CD8-positive, alpha-beta memory T cell (primary cell): ENCODE measurements at regions not wholly inside any gene's neighbourhood (a gene's known extent, or its start where the extent isn't known, plus 50 kb on each side); places are given as distances from the start of the nearest gene placed in this dataset.

Experiments used
- CTCF ChIA-PET: fragments of 350-600 bp; sonication (Branson Sonifier 250); formaldehyde crosslinking; loops from one replicate; lab custom pipeline; 2021; ENCODE audit warnings: antibody characterized with exemption; lab: Charles Lee
- POLR2A ChIA-PET: fragments of 350-600 bp; sonication (Branson Sonifier 250); formaldehyde crosslinking; loops from one replicate; lab custom pipeline; 2021; ENCODE audit warnings: antibody characterized with exemption; lab: Charles Lee
- DNase-seq, 5 donors: peaks; one replicate each; pipeline versions ENCODE4 v3.0.0 to v3.0.0-alpha.2; 2020 to 2022; ENCODE audit warnings: mixed read lengths in 1 of 5
- H3K27ac ChIP-seq: one replicate; pipeline ENCODE4 v1.7.0; 2013; ENCODE audit warnings: low read depth, mild to moderate bottlenecking, low read length, moderate library complexity
- H3K27me3 ChIP-seq: 2 replicates; pipeline ENCODE4 v1.7.0; 2013; ENCODE audit warnings: low read length, mild to moderate bottlenecking; ENCODE audit not compliant: insufficient read depth, poor library complexity, severe bottlenecking
- H3K36me3 ChIP-seq: 2 replicates; pipeline ENCODE4 v1.7.0; 2013; ENCODE audit warnings: mild to moderate bottlenecking, low read length, moderate library complexity; ENCODE audit not compliant: insufficient read depth
- H3K4me1 ChIP-seq: 2 replicates; pipeline ENCODE4 v1.7.0; 2013; ENCODE audit warnings: mild to moderate bottlenecking, low read length, moderate library complexity; ENCODE audit not compliant: insufficient read depth
- H3K4me3 ChIP-seq: 2 replicates; pipeline ENCODE4 v1.7.0; 2013; ENCODE audit warnings: mild to moderate bottlenecking, low read length
- H3K9me3 ChIP-seq: 2 replicates; pipeline ENCODE4 v1.7.0; 2013; ENCODE audit warnings: mild to moderate bottlenecking, low read length
- H3K27ac Mint-ChIP-seq, 8 donors: one replicate each; pipeline ENCODE4 v1.8.0; 2020 to 2021; ENCODE audit warnings: mixed read lengths in 8 of 8, mild to moderate bottlenecking in 6 of 8, inconsistent platforms in 3 of 8, moderate library complexity in 3 of 8
- H3K27me3 Mint-ChIP-seq, 2 donors: one replicate each; pipeline ENCODE4 v1.8.0; 2020 to 2021; ENCODE audit warnings: mixed read lengths in 2 of 2, mild to moderate bottlenecking in 1 of 2, moderate library complexity in 1 of 2
- H3K36me3 Mint-ChIP-seq, 3 donors: one replicate each; pipeline ENCODE4 v1.8.0; 2020 to 2021; ENCODE audit warnings: mixed read lengths in 3 of 3, inconsistent platforms in 1 of 3, mild to moderate bottlenecking in 1 of 3
- H3K4me1 Mint-ChIP-seq, 3 donors: one replicate each; pipeline ENCODE4 v1.8.0; 2020 to 2021; ENCODE audit warnings: mixed read lengths in 3 of 3, inconsistent platforms in 1 of 3, mild to moderate bottlenecking in 1 of 3
- H3K4me3 Mint-ChIP-seq, 7 donors: one replicate each; pipeline ENCODE4 v1.8.0; 2020 to 2021; ENCODE audit warnings: mixed read lengths in 7 of 7, mild to moderate bottlenecking in 6 of 7, moderate library complexity in 4 of 7, inconsistent platforms in 2 of 7
- H3K9me3 Mint-ChIP-seq, 5 donors: one replicate each; pipeline ENCODE4 v1.8.0; 2020 to 2022; ENCODE audit warnings: mixed read lengths in 5 of 5, mild to moderate bottlenecking in 3 of 5, moderate library complexity in 2 of 5, inconsistent platforms in 1 of 5

DNA sequence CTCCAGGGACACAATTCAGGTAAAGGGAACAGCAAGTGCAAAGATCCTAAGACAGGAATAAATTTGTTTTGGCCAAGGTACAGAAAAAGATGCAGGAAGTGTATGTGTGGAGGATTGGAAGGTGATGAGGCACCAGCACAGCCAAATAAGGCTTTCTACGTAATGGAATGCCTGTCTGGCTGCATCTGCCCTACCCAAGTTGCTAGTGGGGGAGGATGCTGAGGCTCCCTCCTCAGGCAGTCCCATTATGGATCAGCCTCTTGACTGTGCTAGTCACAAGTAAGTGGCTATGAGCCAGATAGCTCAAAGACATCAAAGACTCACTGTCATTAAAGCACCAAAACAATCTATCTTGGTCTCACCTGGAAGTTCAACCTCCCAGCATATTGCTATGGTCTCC lies 300.9 kb upstream of the FAT4 start:
- Mint-ChIP-seq H3K27ac (no peak overlapping the region), H3K4me3 (no peak overlapping the region), H3K9me3 (peaks cover 0 to 9% (median 3%) of the 10 kb centered on the region in 5 donors), H3K27me3 (peaks cover 0 to 2% of the 10 kb centered on the region in 2 donors), H3K4me1 (no peaks in the 10 kb centered on the region), H3K36me3 (no peaks in the 10 kb centered on the region)
- H3K9me3 ChIP-seq: no peaks in the 10 kb centered on the region
- ChIA-PET POLR2A (no interaction called here), CTCF (no interaction called here)
- DNase-seq: no peak
- no peak overlapping the region for H3K4me3 ChIP-seq
- H3K27me3 ChIP-seq: no peaks in the 10 kb centered on the region
- H3K36me3 ChIP-seq: no peaks in the 10 kb centered on the region
- no peaks in the 10 kb centered on the region for H3K4me1 ChIP-seq
- no peak overlapping the region for H3K27ac ChIP-seq

DNA sequence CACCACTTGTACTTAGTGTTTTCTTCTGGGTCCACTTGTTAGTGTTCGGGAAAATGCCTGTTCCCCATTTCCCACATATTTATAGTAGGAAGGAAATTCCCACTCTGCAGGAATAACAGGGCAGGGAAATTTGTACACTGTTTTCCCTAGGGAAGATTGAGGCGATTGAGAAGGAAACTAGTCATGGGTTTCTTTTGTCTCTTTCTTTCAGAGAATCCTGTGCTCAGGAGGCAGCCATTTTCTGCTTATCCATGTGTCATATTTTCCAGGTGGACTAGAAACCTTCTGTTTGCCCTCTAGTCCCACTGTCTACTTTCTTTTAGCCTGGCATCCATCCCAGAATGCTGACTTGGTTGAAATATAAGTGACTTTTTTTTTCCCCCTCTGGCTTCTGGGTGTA lies 299.1 kb upstream of the ANKRD50 start:
- Histone ChIP-seq H3K36me3 (no peaks in the 10 kb centered on the region), H3K4me3 (no peak overlapping the region), H3K4me1 (no peaks in the 10 kb centered on the region), H3K27ac (no peak overlapping the region), H3K9me3 (no peaks in the 10 kb centered on the region), H3K27me3 (no peaks in the 10 kb centered on the region)
- no peaks in the 10 kb centered on the region for H3K36me3 Mint-ChIP-seq
- DNase-seq: no peak
- H3K4me1 Mint-ChIP-seq: no peaks in the 10 kb centered on the region
- H3K27ac Mint-ChIP-seq: no peak overlapping the region
- H3K9me3 Mint-ChIP-seq: peaks cover 0 to 12% (median 5%) of the 10 kb centered on the region in 5 donors
- peaks cover 0 to 2% of the 10 kb centered on the region in 2 donors for H3K27me3 Mint-ChIP-seq
- no peak overlapping the region for H3K4me3 Mint-ChIP-seq
- CTCF ChIA-PET: no interaction called here
- POLR2A ChIA-PET: no interaction called here

DNA sequence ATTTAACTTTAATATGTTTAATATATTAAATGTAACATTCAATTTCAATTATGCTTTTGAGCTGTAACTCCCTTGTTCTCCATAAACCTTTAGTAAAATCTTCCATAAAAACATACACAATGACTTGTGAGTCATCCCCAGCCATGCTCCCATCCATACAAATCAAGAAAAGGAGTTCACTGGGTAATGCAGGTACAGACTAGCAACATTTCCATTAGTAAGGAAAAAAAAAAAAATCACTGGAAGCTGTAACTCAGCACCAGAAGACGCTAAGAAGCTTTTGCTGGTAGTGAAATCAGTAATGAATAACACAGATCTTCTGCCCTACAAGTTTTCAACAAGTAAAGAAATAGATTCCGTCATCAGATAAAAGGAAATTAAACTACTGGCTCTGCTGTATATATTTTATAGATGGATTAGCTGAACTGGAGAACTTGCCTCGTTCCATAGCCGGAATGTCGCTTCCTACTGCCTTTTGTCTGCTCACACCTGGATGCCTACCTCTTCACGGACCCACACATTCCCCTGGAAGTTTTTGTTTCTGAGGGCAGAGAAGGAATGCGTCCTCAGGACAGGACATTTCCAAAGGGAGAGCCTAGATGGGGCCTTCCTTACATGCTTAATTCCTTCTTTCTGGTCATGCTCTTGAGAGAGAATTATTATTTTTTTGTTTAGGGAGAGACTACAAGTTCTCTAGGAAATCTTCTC lies 298.4 kb upstream of the ANKRD50 start:
- H3K4me1 ChIP-seq: no peaks in the 10 kb centered on the region
- no peaks in the 10 kb centered on the region for H3K27me3 ChIP-seq
- peaks cover 0 to 2% of the 10 kb centered on the region in 2 donors for H3K27me3 Mint-ChIP-seq
- H3K9me3 ChIP-seq: no peaks in the 10 kb centered on the region
- DNase-seq: no peak
- peaks cover 0 to 17% (median 7%) of the 10 kb centered on the region in 5 donors for H3K9me3 Mint-ChIP-seq
- no peak overlapping the region for H3K4me3 ChIP-seq
- CTCF ChIA-PET: no interaction called here
- H3K27ac ChIP-seq: no peak overlapping the region
- POLR2A ChIA-PET: no interaction called here
- H3K36me3 ChIP-seq: no peaks in the 10 kb centered on the region
- no peaks in the 10 kb centered on the region for H3K36me3 Mint-ChIP-seq
- peak overlapping the region in 1 of 7 donors; percentile 11 for H3K4me3 Mint-ChIP-seq
- no peak overlapping the region for H3K27ac Mint-ChIP-seq
- no peaks in the 10 kb centered on the region for H3K4me1 Mint-ChIP-seq

DNA sequence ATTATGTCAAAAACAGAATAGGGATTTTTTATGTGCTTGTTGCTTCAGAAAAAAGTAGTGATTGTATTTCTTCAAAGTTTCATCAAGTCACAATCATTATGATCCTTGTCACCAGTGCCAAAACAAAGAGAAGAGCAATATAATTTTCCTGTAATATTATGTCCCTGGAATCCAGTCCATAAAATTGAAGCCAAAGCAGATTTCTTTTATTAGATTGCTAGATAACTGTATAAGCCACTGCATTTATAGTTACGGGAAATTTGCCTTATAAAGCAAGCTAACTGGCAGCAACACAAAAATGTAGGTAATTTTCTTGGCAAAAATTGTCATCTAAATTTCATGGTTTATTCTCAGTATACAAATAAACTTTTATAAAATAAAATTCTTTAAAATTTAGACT lies 296.1 kb upstream of the ANKRD50 start:
- Mint-ChIP-seq H3K4me3 (no peak overlapping the region), H3K9me3 (peaks cover 0 to 21% (median 4%) of the 10 kb centered on the region in 5 donors), H3K36me3 (no peaks in the 10 kb centered on the region), H3K4me1 (no peaks in the 10 kb centered on the region), H3K27ac (no peak overlapping the region), H3K27me3 (no peaks in the 10 kb centered on the region)
- no peak for DNase-seq
- ChIA-PET CTCF (no interaction called here), POLR2A (no interaction called here)
- H3K9me3 ChIP-seq: no peaks in the 10 kb centered on the region
- H3K27me3 ChIP-seq: no peaks in the 10 kb centered on the region
- H3K27ac ChIP-seq: no peak overlapping the region
- H3K4me3 ChIP-seq: no peak overlapping the region
- no peaks in the 10 kb centered on the region for H3K4me1 ChIP-seq
- H3K36me3 ChIP-seq: no peaks in the 10 kb centered on the region

DNA sequence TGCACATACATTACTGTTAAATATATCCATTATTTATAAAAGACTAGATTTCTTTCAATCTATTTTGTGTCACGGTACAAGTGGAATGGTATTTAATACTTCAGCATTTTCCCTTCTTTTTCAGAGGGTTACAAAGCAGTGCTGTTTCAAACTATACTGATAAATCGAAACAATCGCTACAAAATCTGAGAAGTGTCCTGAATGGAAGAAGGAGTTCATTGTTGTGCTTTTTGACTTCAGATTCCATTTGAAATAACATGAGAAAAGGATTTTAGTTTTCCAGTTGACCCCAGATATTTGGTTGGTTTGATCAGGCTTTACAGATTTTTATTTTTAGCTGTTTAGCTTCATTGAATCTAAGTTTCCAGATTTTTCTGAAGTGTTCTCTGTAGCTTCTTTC lies 292.1 kb upstream of the ANKRD50 start:
- Histone ChIP-seq H3K9me3 (no peaks in the 10 kb centered on the region), H3K4me3 (no peak overlapping the region), H3K27me3 (no peaks in the 10 kb centered on the region), H3K36me3 (no peaks in the 10 kb centered on the region), H3K27ac (no peak overlapping the region), H3K4me1 (no peaks in the 10 kb centered on the region)
- no peak for DNase-seq
- Mint-ChIP-seq H3K4me1 (no peaks in the 10 kb centered on the region), H3K9me3 (peaks cover 4 to 26% (median 8%) of the 10 kb centered on the region in 5 donors), H3K4me3 (no peak overlapping the region), H3K27ac (no peak overlapping the region), H3K27me3 (no peaks in the 10 kb centered on the region), H3K36me3 (no peaks in the 10 kb centered on the region)
- ChIA-PET CTCF (no interaction called here), POLR2A (no interaction called here)

DNA sequence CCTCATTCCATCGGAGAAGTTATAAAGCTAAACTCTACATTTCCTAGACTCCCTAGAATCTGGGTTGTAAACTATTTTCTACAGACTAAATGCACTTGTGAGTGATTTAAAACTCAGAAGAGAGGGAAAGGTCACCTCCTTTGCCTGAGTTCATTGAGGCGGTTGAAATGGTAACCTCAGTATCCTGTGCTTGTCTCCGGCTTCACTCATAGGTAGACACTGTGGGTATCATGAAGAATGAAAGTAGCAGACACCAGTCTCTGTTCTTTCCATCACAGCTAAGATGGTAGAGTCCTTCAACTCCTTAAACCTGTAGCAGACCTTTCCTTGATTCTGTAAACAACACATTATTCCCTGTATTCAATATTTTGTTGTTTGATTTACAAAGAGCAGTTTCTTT lies 291.3 kb upstream of the ANKRD50 start:
- Histone ChIP-seq H3K4me3 (no peak overlapping the region), H3K27ac (no peak overlapping the region), H3K27me3 (no peaks in the 10 kb centered on the region), H3K9me3 (no peaks in the 10 kb centered on the region), H3K36me3 (no peaks in the 10 kb centered on the region), H3K4me1 (no peaks in the 10 kb centered on the region)
- Mint-ChIP-seq H3K4me1 (no peaks in the 10 kb centered on the region), H3K9me3 (peaks cover 4 to 26% (median 8%) of the 10 kb centered on the region in 5 donors), H3K36me3 (no peaks in the 10 kb centered on the region), H3K4me3 (no peak overlapping the region), H3K27me3 (no peaks in the 10 kb centered on the region), H3K27ac (no peak overlapping the region)
- CTCF ChIA-PET: no interaction called here
- no peak for DNase-seq
- POLR2A ChIA-PET: no interaction called here

DNA sequence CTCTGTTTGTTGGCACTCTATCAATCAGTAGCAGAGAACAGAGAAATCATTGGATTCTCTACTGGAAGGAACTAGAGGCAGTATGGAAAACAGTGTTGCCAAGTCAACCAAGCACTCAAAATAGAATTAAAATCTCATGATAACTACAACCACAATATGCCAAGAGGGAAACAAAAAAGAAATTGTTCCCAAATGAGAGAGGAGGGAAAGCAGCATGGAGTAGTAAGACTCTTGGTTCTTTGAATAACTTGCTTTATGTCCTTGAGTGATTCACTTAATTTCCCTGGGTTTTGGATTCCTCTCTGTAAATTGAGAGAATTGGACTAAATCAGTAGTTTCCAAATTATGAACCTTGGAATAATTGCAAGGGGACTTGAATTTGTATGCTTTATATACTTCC lies 285.5 kb upstream of the ANKRD50 start:
- H3K27me3 Mint-ChIP-seq: no peaks in the 10 kb centered on the region
- CTCF ChIA-PET: no interaction called here
- H3K27me3 ChIP-seq: no peaks in the 10 kb centered on the region
- no peak for DNase-seq
- no peaks in the 10 kb centered on the region for H3K4me1 Mint-ChIP-seq
- H3K4me3 ChIP-seq: no peak overlapping the region
- H3K36me3 Mint-ChIP-seq: no peaks in the 10 kb centered on the region
- no peaks in the 10 kb centered on the region for H3K4me1 ChIP-seq
- POLR2A ChIA-PET: no interaction called here
- peaks cover 2 to 11% (median 9%) of the 10 kb centered on the region in 5 donors for H3K9me3 Mint-ChIP-seq
- no peak overlapping the region for H3K4me3 Mint-ChIP-seq
- H3K27ac ChIP-seq: no peak overlapping the region
- no peaks in the 10 kb centered on the region for H3K9me3 ChIP-seq
- no peak overlapping the region for H3K27ac Mint-ChIP-seq
- H3K36me3 ChIP-seq: no peaks in the 10 kb centered on the region

DNA sequence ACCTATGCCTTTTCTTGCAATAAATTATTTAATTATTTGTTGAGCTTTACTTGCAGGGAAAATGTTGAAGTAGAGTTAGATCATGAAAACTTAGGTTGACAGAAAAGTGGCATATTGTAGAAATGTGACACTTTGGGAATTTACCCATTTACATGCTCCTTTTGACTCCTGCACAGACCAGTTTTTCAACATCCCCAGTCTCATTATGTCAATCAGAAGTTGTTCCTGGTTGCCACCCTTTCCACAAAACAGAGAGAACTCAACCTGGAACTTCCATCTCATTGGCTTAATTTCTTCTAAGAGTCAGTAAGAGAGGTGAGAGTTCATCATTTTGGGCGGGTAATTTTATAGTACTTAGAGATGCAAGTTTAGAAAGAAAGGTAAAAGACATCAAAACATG lies 284.6 kb upstream of the ANKRD50 start:
- Histone ChIP-seq H3K27me3 (no peaks in the 10 kb centered on the region), H3K27ac (no peak overlapping the region), H3K36me3 (no peaks in the 10 kb centered on the region), H3K4me3 (no peak overlapping the region), H3K9me3 (no peaks in the 10 kb centered on the region), H3K4me1 (no peaks in the 10 kb centered on the region)
- DNase-seq: no peak
- CTCF ChIA-PET: no interaction called here
- H3K27me3 Mint-ChIP-seq: no peaks in the 10 kb centered on the region
- H3K36me3 Mint-ChIP-seq: no peaks in the 10 kb centered on the region
- peaks cover 0 to 10% (median 6%) of the 10 kb centered on the region in 5 donors for H3K9me3 Mint-ChIP-seq
- H3K27ac Mint-ChIP-seq: no peak overlapping the region
- H3K4me3 Mint-ChIP-seq: no peak overlapping the region
- POLR2A ChIA-PET: no interaction called here
- H3K4me1 Mint-ChIP-seq: no peaks in the 10 kb centered on the region
